ENCODE measurements at regions not wholly inside any gene's neighbourhood (a gene's known extent, or its start where the extent isn't known, plus 50 kb on each side); places are given as distances from the start of the nearest gene placed in this dataset.

- TF ChIP-seq ZC3H10 (CRISPR knock-in tag; IDR thresholded peaks at IDR 0.05), result no peak
- TF ChIP-seq ARNTL (CRISPR knock-in tag; IDR thresholded peaks at IDR 0.05; ENCODE audit: borderline replicate concordance, low read depth), result no peak
- no peak for TF ChIP-seq CREB5 (CRISPR knock-in tag; IDR thresholded peaks at IDR 0.05; ENCODE audit: low read depth)
- no peak for TF ChIP-seq ZFP3 (CRISPR knock-in tag; IDR thresholded peaks at IDR 0.05)
- no peak for TF ChIP-seq PPARA (CRISPR knock-in tag; IDR thresholded peaks at IDR 0.05; ENCODE audit: borderline replicate concordance)
- no peak for TF ChIP-seq SNAI2 (CRISPR knock-in tag; IDR thresholded peaks at IDR 0.05)
These were observed 103.0 kb upstream of the FBXO11 start for GRCh38 chr2:48009256-48009655.
